GM20431 (cell line): ENCODE measurements at regions not wholly inside any gene's neighbourhood (a gene's known extent, or its start where the extent isn't known, plus 50 kb on each side); places are given as distances from the start of the nearest gene placed in this dataset.
"Not testable (repeated sequence)": the region's sequence is repeated elsewhere in the genome, so short reads cannot be mapped to it uniquely, and the experiment has no call there.

Experiments used
- in situ Hi-C: fragments of 300-500 bp; cut with MseI, MboI; formaldehyde crosslinking; loops from one replicate; pipeline ENCODE4 v1.15.0; 2020; ENCODE audit warnings: low sequenced_read_pairs; ENCODE audit not compliant: unreplicated experiment

DNA sequence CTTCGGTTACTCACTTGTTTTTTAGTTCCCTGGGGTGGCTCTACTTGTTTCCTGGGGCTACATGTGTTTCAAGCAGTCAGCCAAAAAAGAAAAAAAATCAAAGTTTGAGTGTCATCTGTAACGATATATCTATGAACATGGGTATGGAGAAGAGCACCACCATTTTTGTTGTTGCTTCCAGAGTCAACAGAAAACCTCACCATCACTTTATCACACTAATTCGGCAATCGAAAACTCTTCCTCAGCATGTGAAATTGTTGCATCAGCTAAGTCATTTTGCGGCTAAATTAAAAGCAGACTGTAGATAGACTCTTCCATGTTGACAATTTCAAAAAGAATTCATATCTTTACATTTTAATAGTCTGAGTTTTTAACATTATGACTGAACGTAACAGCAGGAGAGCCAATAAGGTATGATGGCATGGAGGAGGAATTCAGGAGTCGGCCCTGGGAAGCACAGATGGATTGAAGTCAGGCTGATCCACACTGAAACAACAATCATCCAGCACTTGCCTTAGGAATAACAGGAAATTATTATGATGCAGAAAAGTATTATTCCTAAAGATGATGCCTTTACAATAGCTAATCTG, 455.7 kb upstream of the KLF6 start:
- in situ Hi-C loops = no loop called here

DNA sequence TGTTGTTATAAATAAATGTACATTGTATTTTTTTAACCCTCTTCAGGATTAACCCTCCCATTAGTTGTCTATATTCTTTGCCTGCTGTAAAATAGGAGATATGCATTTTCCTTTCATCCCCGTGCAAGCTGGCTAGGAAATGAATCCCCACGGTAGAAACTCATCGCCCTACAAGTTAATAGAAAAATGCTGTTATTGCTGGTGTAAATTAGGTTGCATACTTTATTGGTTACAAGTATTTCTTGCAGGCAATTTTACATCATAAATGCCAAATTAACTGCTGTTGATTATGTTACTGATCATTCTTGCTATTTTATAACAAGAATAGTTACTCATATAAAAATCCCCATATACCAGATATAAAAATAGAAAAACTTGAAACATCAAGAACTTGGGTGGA, 454.2 kb upstream of the KLF6 start:
- in situ Hi-C loops = no loop called here

GRCh38 chr10:4236905-4237304, 451.9 kb upstream of the KLF6 start:
- in situ Hi-C loops = not testable (repeated sequence)

DNA sequence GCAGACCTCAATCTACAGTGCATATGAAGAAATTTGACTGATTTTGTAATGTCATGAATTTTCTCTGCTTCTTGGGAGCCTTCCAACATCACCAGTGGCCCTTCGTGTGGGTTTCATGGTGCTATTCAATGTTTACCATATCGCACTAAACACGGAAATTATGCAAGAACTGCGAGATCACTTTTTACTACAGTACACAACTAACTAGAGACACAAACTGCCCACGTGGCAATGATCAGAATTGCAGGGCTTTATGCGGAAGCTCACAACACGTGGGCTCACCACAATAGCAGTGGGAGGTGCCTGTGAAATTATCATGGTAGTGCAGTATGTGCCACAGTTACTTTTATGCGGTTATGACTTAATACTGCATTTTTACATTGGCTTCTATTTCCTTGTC, 449.7 kb upstream of the KLF6 start:
- in situ Hi-C loops = no loop called here

DNA sequence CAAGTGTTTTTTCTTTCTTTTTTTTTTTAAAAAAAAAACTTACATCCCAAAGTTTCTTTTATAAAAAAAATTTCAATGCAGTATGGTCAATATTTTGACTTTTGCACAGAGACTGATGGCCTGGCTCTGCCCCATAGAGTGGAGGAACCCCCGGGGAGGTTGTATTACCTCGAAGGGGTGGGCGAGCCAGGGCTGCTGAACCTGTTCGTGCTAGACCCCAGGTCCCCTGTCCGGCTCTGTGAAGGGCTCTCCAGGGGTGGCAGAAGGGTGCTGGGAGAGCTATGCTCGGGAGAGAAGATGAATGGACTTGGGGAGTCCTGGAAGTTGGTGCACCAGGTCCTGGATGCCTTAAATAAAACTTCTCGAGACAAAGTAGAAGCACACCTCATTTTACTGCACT, 446.4 kb upstream of the KLF6 start:
- in situ Hi-C loops = no loop called here

- in situ Hi-C loops = no loop called here
Observed at GRCh38 chr10:4230036-4230435, 445.0 kb upstream of the KLF6 start.

DNA sequence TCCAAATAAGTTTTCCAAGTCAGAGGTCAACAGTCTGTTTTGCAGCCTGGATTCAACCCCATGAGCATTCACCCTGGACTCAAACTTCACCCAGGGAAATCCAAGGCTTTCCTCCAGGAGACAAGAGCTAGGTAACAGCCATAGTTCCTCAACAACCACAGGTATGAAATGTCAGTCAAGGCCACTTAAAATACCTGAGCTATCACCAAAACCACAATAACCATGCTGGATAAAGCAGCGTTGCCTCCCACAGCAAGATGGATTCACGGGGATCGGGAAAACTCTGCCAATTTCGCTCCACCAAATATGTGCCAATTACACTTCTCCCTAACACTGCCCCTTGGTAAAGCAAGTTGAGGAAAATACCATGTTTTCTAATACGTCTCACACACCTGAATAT, 444.1 kb upstream of the KLF6 start:
- in situ Hi-C loops = no loop called here

DNA sequence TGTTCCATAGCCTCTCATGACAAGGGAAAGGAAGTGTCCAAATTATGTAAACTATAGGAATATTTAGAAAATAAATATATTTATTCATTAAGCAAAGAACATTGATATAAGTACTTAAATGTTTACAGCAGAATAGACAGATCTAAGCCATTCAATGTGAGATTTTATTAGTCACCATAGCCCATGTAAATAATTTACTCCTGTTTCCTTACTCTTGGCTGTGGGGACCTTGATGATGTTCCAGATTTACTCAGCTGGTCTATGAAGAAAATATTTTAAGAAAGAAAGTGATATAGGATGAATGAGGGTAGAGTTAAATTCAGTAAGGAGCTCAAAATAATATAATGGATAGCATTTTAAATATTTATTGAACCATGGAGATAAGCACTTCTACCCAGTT, 442.6 kb upstream of the KLF6 start:
- in situ Hi-C loops = no loop called here

DNA sequence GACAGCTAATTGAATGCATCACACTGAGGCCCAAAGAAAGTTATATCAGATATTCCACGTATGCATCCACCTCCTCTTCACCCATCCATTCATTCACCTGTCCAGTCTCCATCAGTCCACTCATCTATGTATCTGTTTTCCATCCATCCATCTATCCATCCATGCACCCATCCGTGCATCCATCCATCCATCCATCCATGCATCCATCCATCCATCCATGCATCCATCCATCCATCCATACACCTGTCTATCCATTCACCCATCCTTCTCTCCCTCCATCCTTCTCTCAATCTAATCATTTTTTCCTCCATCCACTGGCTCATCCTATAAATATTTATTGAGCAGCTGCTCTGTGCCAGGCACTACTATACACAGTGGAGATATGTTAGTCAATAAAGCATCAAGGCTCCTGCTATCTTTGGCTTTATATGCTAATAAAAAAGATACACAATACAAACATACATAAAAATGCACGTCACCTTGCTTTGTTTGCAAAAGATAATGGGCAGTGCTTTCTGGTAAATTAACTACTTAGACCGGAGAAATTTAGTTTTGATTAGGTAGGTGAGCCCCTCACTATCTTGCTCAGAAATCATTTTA, 442.0 kb upstream of the KLF6 start:
- in situ Hi-C loops = no loop called here

- in situ Hi-C loops = no loop called here
Observed at GRCh38 chr10:4224178-4224577, 439.2 kb upstream of the KLF6 start.

GRCh38 chr10:4221310-4221709, 436.3 kb upstream of the KLF6 start:
- in situ Hi-C loops = not testable (repeated sequence)

GRCh38 chr10:4219901-4220300, 434.9 kb upstream of the KLF6 start:
- in situ Hi-C loops = no loop called here

GRCh38 chr10:4217653-4218052, 432.6 kb upstream of the KLF6 start:
- in situ Hi-C loops = no loop called here

GRCh38 chr10:4217187-4217586, 432.2 kb upstream of the KLF6 start:
- in situ Hi-C loops = no loop called here

- in situ Hi-C loops = no loop called here
Observed at GRCh38 chr10:4216726-4217125, 431.7 kb upstream of the KLF6 start.

GRCh38 chr10:4215963-4216575, 431.1 kb upstream of the KLF6 start:
- in situ Hi-C loops = no loop called here

DNA sequence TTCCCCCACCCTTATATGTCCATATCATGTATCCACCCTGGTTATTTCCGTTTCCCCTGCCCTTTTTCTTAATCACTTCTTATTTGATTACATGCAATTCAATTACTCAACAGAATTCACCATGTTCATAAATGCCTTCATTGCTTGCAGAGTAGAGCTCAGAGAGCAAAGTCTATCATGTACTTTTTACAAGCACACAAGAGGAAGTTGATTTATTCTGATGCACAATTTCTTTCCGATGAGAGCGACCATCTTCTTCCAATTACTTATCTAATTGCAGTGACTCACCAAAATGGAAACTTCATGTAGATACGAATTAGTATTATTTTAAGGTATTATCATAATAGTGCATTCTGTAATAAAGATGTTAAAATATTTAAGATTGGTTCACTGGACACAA, 430.5 kb upstream of the KLF6 start:
- in situ Hi-C loops = no loop called here

GRCh38 chr10:4214908-4215307, 429.9 kb upstream of the KLF6 start:
- in situ Hi-C loops = no loop called here

DNA sequence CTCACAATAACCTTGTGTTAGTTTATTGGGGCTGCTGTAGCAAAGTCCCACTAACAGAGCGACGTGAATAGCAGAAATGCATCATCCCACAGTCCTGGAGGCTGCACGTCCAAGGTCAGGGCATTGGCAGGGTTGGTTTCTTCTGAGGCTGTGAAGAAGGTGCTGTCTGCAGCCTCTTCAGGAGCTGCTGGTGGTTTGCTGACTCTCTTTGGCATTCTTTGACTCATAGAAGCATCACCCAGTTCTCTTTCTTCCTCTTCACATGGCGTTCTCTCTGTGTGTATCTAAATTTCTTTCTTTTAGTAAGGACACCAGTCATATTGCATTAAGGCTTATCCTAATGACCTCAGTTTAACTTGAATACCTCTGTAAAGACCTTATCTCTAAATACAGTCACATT, 428.4 kb upstream of the KLF6 start:
- in situ Hi-C loops = no loop called here

- in situ Hi-C loops = no loop called here
Observed at GRCh38 chr10:4212111-4212630, 427.2 kb upstream of the KLF6 start.

- in situ Hi-C loops = no loop called here
Observed at GRCh38 chr10:4208499-4208898, 423.5 kb upstream of the KLF6 start.

GRCh38 chr10:4205113-4205512, 420.1 kb upstream of the KLF6 start:
- in situ Hi-C loops = no loop called here
